ENCODE measurements at regions not wholly inside any gene's neighbourhood (a gene's known extent, or its start where the extent isn't known, plus 50 kb on each side); places are given as distances from the start of the nearest gene placed in this dataset.
"Not testable (repeated sequence)": the region's sequence is repeated elsewhere in the genome, so short reads cannot be mapped to it uniquely, and the experiment has no call there.

GRCh38 chr6:85356743-85357142, 93.1 kb upstream of the NT5E start:
- DNase-seq (ENCODE audit: low read depth): not testable (repeated sequence)

GRCh38 chr6:85355816-85356215, 94.1 kb upstream of the NT5E start:
- no peak for DNase-seq (ENCODE audit: low read depth)

GRCh38 chr6:85354761-85355618, 94.9 kb upstream of the NT5E start:
- DNase-seq (ENCODE audit: low read depth): peak; percentile 53

- DNase-seq (ENCODE audit: low read depth): no peak
Measured at GRCh38 chr6:85353012-85353411, 96.9 kb upstream of the NT5E start.

GRCh38 chr6:85348643-85349042, 101.2 kb upstream of the NT5E start:
- no peak for DNase-seq (ENCODE audit: low read depth)

GRCh38 chr6:85347812-85348211, 102.1 kb upstream of the NT5E start:
- no peak for DNase-seq (ENCODE audit: low read depth)

GRCh38 chr6:85346196-85346595, 103.7 kb upstream of the NT5E start:
- DNase-seq (ENCODE audit: low read depth): no peak

GRCh38 chr6:85344996-85345395, 104.9 kb upstream of the NT5E start:
- DNase-seq (ENCODE audit: low read depth): no peak

- no peak for DNase-seq (ENCODE audit: low read depth)
Measured at GRCh38 chr6:85343428-85343827, 106.5 kb upstream of the NT5E start.

- DNase-seq (ENCODE audit: low read depth): no peak
Measured at GRCh38 chr6:85329196-85329595, 120.7 kb upstream of the NT5E start.

GRCh38 chr6:85325811-85326210, 124.1 kb upstream of the NT5E start:
- DNase-seq (ENCODE audit: low read depth): not testable (repeated sequence)

- DNase-seq (ENCODE audit: low read depth): peak; percentile 58
Measured at GRCh38 chr6:85323435-85324040, 126.3 kb upstream of the NT5E start.

GRCh38 chr6:85322446-85323105, 127.3 kb upstream of the NT5E start:
- DNase-seq (ENCODE audit: low read depth): no peak

- no peak for DNase-seq (ENCODE audit: low read depth)
Measured at GRCh38 chr6:85321906-85322305, 128.0 kb upstream of the NT5E start.

- no peak for DNase-seq (ENCODE audit: low read depth)
Measured at GRCh38 chr6:85314586-85314985, 135.3 kb upstream of the NT5E start.

GRCh38 chr6:85300581-85300980, 149.3 kb upstream of the NT5E start:
- no peak for DNase-seq (ENCODE audit: low read depth)

- DNase-seq (ENCODE audit: low read depth): no peak
Measured at GRCh38 chr6:85298553-85298952, 151.3 kb upstream of the NT5E start.

GRCh38 chr6:85291326-85291725, 158.6 kb upstream of the NT5E start:
- no peak for DNase-seq (ENCODE audit: low read depth)

GRCh38 chr6:85287654-85288053, 162.2 kb upstream of the NT5E start:
- DNase-seq (ENCODE audit: low read depth): no peak

GRCh38 chr6:85287158-85287557, 162.7 kb upstream of the NT5E start:
- DNase-seq (ENCODE audit: low read depth): no peak

- DNase-seq (ENCODE audit: low read depth): not testable (repeated sequence)
Measured at GRCh38 chr6:85286507-85286906, 163.4 kb upstream of the NT5E start.

- DNase-seq (ENCODE audit: low read depth): no peak
Measured at GRCh38 chr6:85285934-85286333, 163.9 kb upstream of the NT5E start.

GRCh38 chr6:85285114-85285513, 164.8 kb upstream of the NT5E start:
- DNase-seq (ENCODE audit: low read depth): no peak

Data from stimulated activated CD8-positive, alpha-beta memory T cell treated with anti-CD3 and anti-CD28 coated beads, Interleukin-15, amount 100 ng/mL, for 24 hours (primary cell).